ENCODE measurements at regions not wholly inside any gene's neighbourhood (a gene's known extent, or its start where the extent isn't known, plus 50 kb on each side); places are given as distances from the start of the nearest gene placed in this dataset.

GRCh38 chr5:159459951-159460538 is 129.8 kb upstream of the IL12B start:
- TF ChIP-seq CTCF (IDR thresholded peaks at IDR 0.05; ENCODE audit: low read depth, low read length), result no peak
- no peak overlapping the region for H3K4me3 ChIP-seq (ENCODE audit: low read depth, low read length)

- H3K4me3 ChIP-seq (ENCODE audit: low read depth, low read length), result no peak overlapping the region
- TF ChIP-seq CTCF (IDR thresholded peaks at IDR 0.05; ENCODE audit: low read depth, low read length), result no peak
These were observed 133.5 kb upstream of the IL12B start for GRCh38 chr5:159463590-159464321.

GRCh38 chr5:159465604-159466003 is 135.3 kb upstream of the IL12B start:
- H3K4me3 ChIP-seq (ENCODE audit: low read depth, low read length), result no peak overlapping the region
- TF ChIP-seq CTCF (IDR thresholded peaks at IDR 0.05; ENCODE audit: low read depth, low read length), result no peak

- no peak for TF ChIP-seq CTCF (IDR thresholded peaks at IDR 0.05; ENCODE audit: low read depth, low read length)
- H3K4me3 ChIP-seq (ENCODE audit: low read depth, low read length), result no peak overlapping the region
These were observed 137.4 kb upstream of the IL12B start for GRCh38 chr5:159467666-159468065.

GRCh38 chr5:159469496-159470372 is 139.4 kb upstream of the IL12B start:
- no peak for TF ChIP-seq CTCF (IDR thresholded peaks at IDR 0.05; ENCODE audit: low read depth, low read length)

GRCh38 chr5:159471904-159472303 is 141.6 kb upstream of the IL12B start:
- H3K4me3 ChIP-seq (ENCODE audit: low read depth, low read length), result no peak overlapping the region

More at GRCh38 chr5:159469496-159470372, 139.4 kb upstream of the IL12B start:
- no peak overlapping the region for H3K4me3 ChIP-seq (ENCODE audit: low read depth, low read length)

More at GRCh38 chr5:159471904-159472303, 141.6 kb upstream of the IL12B start:
- no peak for TF ChIP-seq CTCF (IDR thresholded peaks at IDR 0.05; ENCODE audit: low read depth, low read length)
